ENCODE measurements at regions not wholly inside any gene's neighbourhood (a gene's known extent, or its start where the extent isn't known, plus 50 kb on each side); places are given as distances from the start of the nearest gene placed in this dataset.
"Not testable (repeated sequence)": the region's sequence is repeated elsewhere in the genome, so short reads cannot be mapped to it uniquely, and the experiment has no call there.

- DNase-seq (ENCODE audit: low read depth): no peak
Observed at GRCh38 chr7:142445019-142445686, 187.3 kb upstream of the PRSS58 start.

GRCh38 chr7:142443216-142444010 is 185.6 kb upstream of the PRSS58 start:
- no peak for DNase-seq (ENCODE audit: low read depth)

- no peak for DNase-seq (ENCODE audit: low read depth)
Observed at GRCh38 chr7:142442396-142442795, 184.5 kb upstream of the PRSS58 start.

DNA sequence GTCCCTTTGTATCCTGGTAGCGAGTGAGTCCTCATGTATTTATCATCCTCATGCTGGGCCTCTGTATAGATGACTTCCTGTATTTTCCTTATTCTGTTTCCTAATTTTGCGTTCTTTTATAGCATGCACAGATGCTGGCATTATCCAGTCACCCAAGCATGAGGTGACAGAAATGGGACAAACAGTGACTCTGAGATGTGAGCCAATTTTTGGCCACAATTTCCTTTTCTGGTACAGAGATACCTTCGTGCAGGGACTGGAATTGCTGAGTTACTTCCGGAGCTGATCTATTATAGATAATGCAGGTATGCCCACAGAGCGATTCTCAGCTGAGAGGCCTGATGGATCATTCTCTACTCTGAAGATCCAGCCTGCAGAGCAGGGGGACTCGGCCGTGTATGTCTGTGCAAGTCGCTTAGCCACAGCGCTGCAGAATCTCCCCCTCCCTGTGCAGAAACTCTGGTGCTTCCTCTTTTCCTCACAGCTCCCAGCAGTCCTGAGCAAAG is 183.1 kb upstream of the PRSS58 start:
- no peak for DNase-seq (ENCODE audit: low read depth)

DNA sequence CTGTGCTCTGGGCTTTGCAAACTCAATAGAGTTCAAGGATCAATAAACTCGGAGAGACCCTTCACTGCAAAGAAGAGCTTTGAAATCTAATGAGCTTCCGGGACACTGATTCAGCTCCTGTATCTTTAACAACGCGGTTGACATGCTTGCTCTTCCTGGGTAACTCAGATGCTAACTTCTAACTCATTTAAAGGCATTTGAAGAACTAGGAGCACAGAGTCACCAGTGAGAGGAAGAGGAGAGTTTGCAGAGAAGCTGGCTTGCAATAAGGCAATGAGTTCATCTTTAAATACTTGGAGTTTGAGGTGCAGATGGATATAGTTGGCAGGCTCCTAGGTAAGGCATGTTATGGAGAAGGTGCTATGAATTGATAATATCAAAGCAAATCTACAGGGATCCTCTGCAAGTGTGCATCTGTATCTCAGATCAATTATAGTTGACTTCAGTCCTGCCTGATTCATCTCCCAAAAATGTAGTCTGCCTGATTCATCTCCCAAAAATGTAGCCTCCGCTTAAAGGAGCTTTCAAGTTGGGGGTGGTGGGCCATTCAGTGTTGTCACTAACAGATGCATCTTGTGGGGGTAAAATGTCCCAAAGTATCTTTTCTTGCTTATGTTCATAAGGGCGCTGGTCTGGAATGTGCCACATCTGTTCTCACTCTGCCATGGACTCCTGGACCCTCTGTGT is 182.5 kb upstream of the PRSS58 start:
- DNase-seq (ENCODE audit: low read depth): peak; percentile 67

GRCh38 chr7:142439739-142440138 is 181.9 kb upstream of the PRSS58 start:
- no peak for DNase-seq (ENCODE audit: low read depth)

GRCh38 chr7:142438923-142439515 is 181.2 kb upstream of the PRSS58 start:
- peak; percentile 49 for DNase-seq (ENCODE audit: low read depth)

DNA sequence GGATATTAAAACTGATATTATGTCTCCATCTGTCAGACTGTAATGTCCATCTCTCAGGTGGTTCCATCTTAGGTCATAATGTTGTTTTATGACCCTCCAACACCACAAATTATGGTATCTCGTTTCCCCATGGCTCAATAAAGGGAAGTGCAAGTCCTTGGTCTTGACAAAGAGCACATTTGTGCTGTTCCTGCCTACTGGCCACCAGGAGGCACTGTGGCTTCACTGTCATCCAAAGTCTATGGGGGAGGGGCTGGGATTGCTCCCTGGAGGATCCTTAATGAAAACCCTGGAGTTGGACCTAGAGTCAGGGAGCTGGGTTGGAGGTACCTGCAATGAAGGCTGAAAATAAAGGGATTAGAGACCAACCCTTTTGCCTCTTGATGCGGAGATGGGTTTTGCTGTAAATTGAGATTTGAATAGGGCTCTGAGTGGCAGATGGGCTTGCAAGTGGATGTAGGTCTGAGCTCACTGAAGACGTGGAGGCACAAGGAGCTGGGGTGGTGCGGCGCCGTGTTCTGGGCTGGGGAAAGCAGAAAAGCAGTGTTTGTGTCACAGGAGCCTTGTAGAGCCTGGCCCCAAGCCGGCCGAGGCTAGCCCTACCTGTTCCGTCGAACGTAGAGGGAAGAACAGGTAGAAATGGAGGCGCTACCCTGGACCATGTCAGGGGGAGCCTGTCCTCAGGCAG is 180.5 kb upstream of the PRSS58 start:
- peak; percentile 35 for DNase-seq (ENCODE audit: low read depth)

DNA sequence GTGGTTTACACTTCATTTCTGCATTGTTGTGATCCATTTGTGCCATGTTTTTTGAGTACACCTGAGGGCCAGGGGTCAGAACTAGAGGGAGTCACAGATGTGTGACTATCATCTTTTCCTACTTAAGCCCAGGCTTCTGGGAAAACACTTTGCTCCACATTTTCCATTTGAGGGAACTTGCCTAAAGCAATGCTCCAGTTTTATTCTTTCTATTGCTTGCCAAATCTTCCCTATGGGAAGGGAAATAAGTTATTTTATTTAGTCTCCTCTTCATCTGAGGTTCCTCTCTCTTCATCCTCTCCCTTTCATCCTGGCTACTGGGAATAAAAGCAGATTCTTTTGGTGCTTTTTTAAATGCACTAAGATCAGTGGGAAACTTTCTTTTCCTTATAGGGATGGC is 179.9 kb upstream of the PRSS58 start:
- DNase-seq (ENCODE audit: low read depth): no peak

GRCh38 chr7:142436601-142437000 is 178.7 kb upstream of the PRSS58 start:
- no peak for DNase-seq (ENCODE audit: low read depth)

DNA sequence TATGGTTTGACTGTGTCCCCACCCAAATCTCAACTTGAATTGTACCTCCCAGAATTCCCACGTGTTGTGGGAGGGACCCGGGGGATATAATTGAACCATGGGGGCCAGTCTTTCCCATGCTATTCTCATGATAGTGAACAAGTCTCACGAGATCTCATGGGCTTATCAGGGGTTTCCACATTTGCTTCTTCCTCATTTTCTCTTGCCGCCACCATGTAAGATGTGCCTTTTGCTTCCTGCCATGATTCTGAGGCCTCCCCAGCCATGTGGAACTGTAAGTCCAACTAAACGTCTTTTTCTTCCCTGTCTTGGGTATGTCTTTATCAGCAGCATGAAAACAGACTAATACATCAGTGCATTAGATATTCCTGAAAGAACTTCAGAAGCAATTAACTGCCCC is 177.7 kb upstream of the PRSS58 start:
- DNase-seq (ENCODE audit: low read depth): not testable (repeated sequence)

GRCh38 chr7:142434666-142435167 is 176.9 kb upstream of the PRSS58 start:
- no peak for DNase-seq (ENCODE audit: low read depth)

DNA sequence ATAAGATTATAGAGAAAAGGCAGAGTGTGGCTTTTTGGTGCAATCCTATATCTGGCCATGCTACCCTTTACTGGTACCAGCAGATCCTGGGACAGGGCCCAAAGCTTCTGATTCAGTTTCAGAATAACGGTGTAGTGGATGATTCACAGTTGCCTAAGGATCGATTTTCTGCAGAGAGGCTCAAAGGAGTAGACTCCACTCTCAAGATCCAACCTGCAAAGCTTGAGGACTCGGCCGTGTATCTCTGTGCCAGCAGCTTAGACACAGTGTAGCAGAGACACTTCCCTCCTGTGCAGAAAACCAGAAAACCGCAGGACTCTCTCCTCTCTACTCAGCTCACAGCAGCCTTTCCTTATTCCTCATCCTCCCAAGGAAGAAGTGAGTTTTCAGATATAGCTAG is 176.3 kb upstream of the PRSS58 start:
- not testable (repeated sequence) for DNase-seq (ENCODE audit: low read depth)

- DNase-seq (ENCODE audit: low read depth): no peak
Observed at GRCh38 chr7:142432377-142432776, 174.5 kb upstream of the PRSS58 start.

DNA sequence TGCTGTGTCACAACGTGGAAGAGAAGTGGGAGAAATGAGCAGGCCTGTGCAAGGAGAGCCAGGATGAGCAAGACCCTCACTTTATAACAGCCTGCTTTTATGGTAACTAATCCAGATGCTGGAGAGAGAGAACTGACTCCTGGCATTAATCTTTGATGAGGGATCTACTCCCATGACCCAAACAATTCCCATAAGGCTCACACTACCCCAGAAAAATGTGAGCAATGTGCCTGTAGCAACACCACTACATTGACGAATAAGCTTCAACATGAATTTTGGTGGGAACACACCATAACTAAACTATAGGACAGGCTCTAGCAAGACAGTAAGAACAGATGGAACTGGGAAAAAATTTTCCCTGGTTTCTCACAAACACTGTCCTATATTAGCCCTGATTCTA is 173.6 kb upstream of the PRSS58 start:
- DNase-seq (ENCODE audit: low read depth): no peak

DNA sequence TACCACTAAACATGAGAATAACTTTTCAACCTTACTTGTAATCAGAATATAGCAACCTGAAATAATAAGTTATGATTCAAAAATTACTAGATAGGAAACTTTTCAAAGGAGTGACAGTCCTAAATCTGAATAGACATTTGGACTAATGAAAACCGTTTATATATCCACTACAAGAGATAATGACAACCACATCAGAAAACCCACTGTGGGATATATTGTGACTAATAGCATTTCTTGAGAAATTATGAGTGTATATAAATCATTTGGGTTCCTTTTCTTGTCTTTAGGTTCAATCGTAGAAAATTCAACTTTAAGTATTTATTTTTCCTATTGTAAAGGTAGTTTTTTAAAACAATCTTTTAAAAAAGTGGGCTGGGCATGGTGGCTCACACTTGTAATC is 170.2 kb upstream of the PRSS58 start:
- no peak for DNase-seq (ENCODE audit: low read depth)

- DNase-seq (ENCODE audit: low read depth): no peak
Observed at GRCh38 chr7:142425281-142425680, 167.4 kb upstream of the PRSS58 start.

GRCh38 chr7:142422621-142423020 is 164.8 kb upstream of the PRSS58 start:
- DNase-seq (ENCODE audit: low read depth): no peak

- DNase-seq (ENCODE audit: low read depth): peak; percentile 77
Observed at GRCh38 chr7:142420554-142421362, 162.9 kb upstream of the PRSS58 start.

DNA sequence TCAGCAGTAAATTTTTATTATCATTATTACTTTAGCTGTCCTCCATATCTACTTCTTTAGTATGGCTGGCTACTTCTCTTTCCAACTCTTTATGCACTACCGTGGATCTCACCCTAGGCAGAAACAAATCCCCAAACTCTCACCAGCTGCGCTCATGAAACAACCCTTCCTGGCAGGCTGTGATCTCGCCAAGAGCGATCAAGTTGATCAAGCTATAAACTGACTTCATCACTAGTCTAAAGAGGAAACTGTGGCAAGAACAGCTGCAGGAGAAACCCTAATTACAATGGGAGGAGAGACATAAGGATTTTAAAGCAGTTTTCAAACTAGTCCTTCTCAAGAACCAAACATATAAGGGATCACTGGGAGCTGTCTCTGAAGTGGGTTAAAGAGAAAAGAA is 160.5 kb upstream of the PRSS58 start:
- DNase-seq (ENCODE audit: low read depth): no peak

Measured in myocyte (in vitro differentiated cells).